Neural crest cell (in vitro differentiated cells): ENCODE measurements at regions not wholly inside any gene's neighbourhood (a gene's known extent, or its start where the extent isn't known, plus 50 kb on each side); places are given as distances from the start of the nearest gene placed in this dataset.

Source experiments
- DNase-seq: peaks from one replicate; pipeline ENCODE4 v3.0.0; 2021; ENCODE audit warnings: low read depth, mixed read lengths, low spot score
- H3K27ac Mint-ChIP-seq: one replicate; pipeline ENCODE4 v1.8.0; 2021; ENCODE audit warnings: mild to moderate bottlenecking, mixed read lengths; ENCODE audit not compliant: unreplicated experiment
- H3K27me3 Mint-ChIP-seq: 2 replicates; pipeline ENCODE4 v1.8.0; 2021; ENCODE audit warnings: low read depth, mild to moderate bottlenecking, mixed read lengths
- H3K36me3 Mint-ChIP-seq: 2 replicates; pipeline ENCODE4 v1.8.0; 2021; ENCODE audit warnings: low read depth, mild to moderate bottlenecking, mixed read lengths
- H3K4me1 Mint-ChIP-seq: 2 replicates; pipeline ENCODE4 v1.8.0; 2021; ENCODE audit warnings: mixed read lengths
- H3K4me3 Mint-ChIP-seq: one replicate; pipeline ENCODE4 v1.8.0; 2021; ENCODE audit warnings: mild to moderate bottlenecking, mixed read lengths
- H3K9me3 Mint-ChIP-seq: 2 replicates; pipeline ENCODE4 v1.8.0; 2021; ENCODE audit warnings: mixed read lengths
- CTCF ChIP-seq: fragments of 200-600 bp; sonication (generic); conservative IDR thresholded peaks from 2 replicates; pipeline ENCODE4 v1.5.0; 2021; ENCODE audit warnings: antibody characterized with exemption, mild to moderate bottlenecking

- peaks cover 4% of the 10 kb centered on the region for H3K9me3 Mint-ChIP-seq
- H3K27me3 Mint-ChIP-seq = no peaks in the 10 kb centered on the region
- H3K4me3 Mint-ChIP-seq = no peak overlapping the region
Measured at GRCh38 chr15:95141486-95141885, 910.1 kb downstream of the MCTP2 start.

DNA sequence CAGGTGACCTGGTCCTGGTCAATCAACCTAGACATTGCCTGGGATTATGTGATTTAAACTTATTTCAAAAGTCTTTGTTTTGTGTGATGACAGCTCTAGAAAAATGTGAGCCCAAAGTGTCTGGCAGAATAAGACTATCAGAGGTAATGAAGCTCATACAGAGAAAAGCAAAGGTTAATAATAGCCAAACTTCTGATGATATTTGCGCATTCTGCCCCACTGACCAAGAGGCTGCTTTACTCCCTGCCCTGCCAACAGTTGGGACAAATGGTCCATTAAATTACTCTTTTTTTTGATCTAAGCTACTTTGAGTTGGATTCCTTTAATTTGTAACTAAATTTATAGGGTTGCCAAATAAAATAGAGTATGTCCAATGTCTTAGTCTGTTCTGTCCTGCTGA, 911.2 kb downstream of the MCTP2 start:
- peaks cover under 1% of the 10 kb centered on the region for H3K9me3 Mint-ChIP-seq
- no peak overlapping the region for H3K4me3 Mint-ChIP-seq
- no peak for TF ChIP-seq CTCF
- no peaks in the 10 kb centered on the region for H3K36me3 Mint-ChIP-seq
- no peak overlapping the region for H3K27ac Mint-ChIP-seq
- H3K27me3 Mint-ChIP-seq = no peaks in the 10 kb centered on the region
- H3K4me1 Mint-ChIP-seq = no peaks in the 10 kb centered on the region
- DNase-seq = no peak

More at GRCh38 chr15:95141486-95141885, 910.1 kb downstream of the MCTP2 start:
- H3K36me3 Mint-ChIP-seq = peaks cover 2% of the 10 kb centered on the region
- TF ChIP-seq CTCF = no peak
- H3K4me1 Mint-ChIP-seq = no peaks in the 10 kb centered on the region
- no peak overlapping the region for H3K27ac Mint-ChIP-seq
- DNase-seq = no peak

- Mint-ChIP-seq H3K9me3 (peaks cover 2% of the 10 kb centered on the region), H3K4me1 (no peaks in the 10 kb centered on the region), H3K4me3 (no peak overlapping the region), H3K36me3 (no peaks in the 10 kb centered on the region), H3K27ac (no peak overlapping the region), H3K27me3 (no peaks in the 10 kb centered on the region)
- no peak for DNase-seq
- no peak for TF ChIP-seq CTCF
Measured at GRCh38 chr15:95146481-95146880, 915.1 kb downstream of the MCTP2 start.

DNA sequence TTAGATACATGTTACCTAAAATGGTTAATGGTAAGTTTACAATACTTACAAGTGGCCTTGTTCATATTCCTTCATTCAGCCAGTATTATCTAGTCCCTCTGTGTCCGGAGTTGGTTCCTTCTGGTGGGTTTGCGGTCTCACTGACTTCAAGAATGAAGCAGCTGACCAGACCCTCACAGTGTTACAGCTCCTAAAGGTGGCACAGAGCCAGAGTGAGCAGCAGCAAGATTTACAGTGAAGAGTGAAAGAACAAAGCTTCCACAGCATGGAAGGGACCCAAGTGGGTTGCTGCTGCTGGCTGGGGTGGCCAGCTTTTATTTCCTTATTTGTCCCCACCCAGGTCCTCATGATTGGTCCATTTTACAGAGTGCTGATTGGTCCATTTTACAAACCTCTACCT, 916.8 kb downstream of the MCTP2 start:
- Mint-ChIP-seq H3K9me3 (peaks cover 2% of the 10 kb centered on the region), H3K4me3 (no peak overlapping the region), H3K27ac (no peak overlapping the region), H3K4me1 (no peaks in the 10 kb centered on the region), H3K27me3 (no peaks in the 10 kb centered on the region), H3K36me3 (peaks cover 2% of the 10 kb centered on the region)
- TF ChIP-seq CTCF = no peak
- no peak for DNase-seq

- Mint-ChIP-seq H3K4me3 (no peak overlapping the region), H3K27me3 (no peaks in the 10 kb centered on the region), H3K4me1 (no peaks in the 10 kb centered on the region), H3K9me3 (peaks cover 11% of the 10 kb centered on the region), H3K36me3 (peaks cover 9% of the 10 kb centered on the region), H3K27ac (no peak overlapping the region)
- no peak for DNase-seq
- no peak for TF ChIP-seq CTCF
Measured at GRCh38 chr15:95149036-95149435, 917.7 kb downstream of the MCTP2 start.

- Mint-ChIP-seq H3K4me3 (no peak overlapping the region), H3K9me3 (peaks cover 11% of the 10 kb centered on the region), H3K4me1 (no peaks in the 10 kb centered on the region), H3K36me3 (peaks cover 9% of the 10 kb centered on the region), H3K27ac (no peak overlapping the region), H3K27me3 (no peaks in the 10 kb centered on the region)
- TF ChIP-seq CTCF = no peak
- no peak for DNase-seq
Measured at GRCh38 chr15:95149771-95150170, 918.4 kb downstream of the MCTP2 start.
